GM21737 (cell line): ENCODE measurements at regions not wholly inside any gene's neighbourhood (a gene's known extent, or its start where the extent isn't known, plus 50 kb on each side); places are given as distances from the start of the nearest gene placed in this dataset.

Experiments
- ATAC-seq: cut with Tn5 transposase; IDR thresholded peaks from one replicate; pipeline ENCODE4 v1.9.1; 2021; ENCODE audit warnings: mild to moderate bottlenecking, moderate library complexity; ENCODE audit not compliant: unreplicated experiment

DNA sequence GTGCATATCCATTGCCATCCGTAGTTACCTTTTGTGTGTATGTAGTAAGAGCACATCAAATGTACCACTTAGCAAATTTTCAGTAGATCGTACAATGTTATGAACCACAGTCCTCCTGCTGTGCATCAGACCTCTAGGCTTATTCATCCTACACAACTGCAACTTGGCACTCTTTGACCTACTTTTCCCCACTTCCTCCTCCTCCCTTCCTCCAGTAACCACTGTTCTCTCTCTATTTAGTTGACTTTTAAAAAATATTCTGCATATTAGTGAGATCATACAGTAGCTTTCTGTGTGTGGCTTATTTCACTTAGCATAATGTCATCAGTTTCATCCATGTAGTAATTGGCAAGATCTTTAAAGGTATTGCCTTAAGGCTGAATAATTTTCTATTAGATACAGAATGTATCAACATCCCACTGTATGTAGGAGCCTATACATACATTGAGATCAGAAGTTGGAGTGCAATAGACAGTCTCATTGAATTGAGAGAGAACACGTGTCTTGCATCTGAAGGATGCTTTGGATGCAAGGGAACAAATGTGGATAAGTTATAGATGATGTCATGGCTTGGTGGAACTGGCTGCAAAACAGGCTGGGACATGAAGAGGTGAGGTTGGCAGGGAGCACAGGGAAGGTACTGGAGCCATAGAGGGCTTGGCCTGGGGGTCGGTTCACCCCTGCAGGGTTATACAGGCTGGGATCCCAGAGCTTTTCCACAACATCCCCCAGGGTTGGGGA, 83.0 kb upstream of the FAM180A start:
- no peak for ATAC-seq

DNA sequence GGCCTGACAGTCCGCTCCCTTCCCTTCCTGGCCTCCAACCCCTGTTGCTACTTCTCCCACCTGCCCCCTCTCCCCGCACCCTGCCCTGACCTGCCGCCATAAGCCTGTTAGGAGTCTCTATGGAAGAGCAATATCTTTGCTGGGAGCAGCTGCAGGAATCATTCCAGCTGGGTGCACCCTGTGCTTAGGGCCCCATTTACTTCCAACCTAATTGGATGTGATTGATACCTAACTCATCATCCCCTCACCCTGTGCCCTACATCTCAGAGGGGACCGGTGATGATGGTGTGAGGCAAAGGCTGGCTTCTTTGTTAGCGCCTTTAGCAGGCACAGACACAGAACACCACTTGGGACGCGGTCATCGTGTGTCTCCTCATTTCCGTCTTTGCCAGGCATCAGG, 80.0 kb upstream of the FAM180A start:
- ATAC-seq: no peak

DNA sequence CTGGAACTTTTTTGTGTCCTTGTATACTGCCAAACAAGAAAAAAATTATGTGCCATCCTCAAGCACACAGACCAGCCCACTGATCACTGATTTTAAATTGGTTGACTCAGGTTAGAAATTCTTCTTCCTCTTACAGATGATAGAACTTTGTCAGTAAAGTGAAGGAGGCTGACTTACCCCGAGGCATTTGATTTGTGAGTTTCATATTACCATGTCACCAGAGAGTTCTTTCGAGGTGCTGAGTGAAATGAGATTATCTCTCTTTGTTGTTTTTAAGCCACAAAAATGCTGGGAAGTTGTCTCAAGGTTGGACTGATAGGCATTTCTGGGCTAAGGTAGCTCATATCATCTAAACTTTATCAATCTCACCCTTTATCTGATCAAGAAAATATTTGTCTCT, 78.8 kb upstream of the FAM180A start:
- no peak for ATAC-seq

DNA sequence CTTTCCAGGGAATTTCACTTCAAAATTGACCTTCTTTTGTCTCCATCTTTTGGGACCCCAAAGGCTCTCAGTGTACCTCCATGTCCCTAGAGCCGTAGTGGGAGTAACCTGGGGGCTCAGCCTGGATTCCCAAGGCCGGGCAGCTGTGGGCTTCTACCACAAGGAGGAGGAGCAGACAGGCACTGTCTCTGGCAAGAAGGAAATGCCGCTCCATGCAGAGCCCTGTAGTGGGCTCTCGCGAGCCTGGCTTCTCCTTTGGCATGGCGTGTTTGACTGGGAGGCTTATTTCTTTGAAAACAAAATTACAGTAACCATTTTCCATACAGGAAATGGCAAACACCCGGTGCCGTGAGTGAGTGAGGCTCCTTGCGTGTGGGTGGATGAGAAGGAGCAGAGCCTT, 76.8 kb upstream of the FAM180A start:
- no peak for ATAC-seq

DNA sequence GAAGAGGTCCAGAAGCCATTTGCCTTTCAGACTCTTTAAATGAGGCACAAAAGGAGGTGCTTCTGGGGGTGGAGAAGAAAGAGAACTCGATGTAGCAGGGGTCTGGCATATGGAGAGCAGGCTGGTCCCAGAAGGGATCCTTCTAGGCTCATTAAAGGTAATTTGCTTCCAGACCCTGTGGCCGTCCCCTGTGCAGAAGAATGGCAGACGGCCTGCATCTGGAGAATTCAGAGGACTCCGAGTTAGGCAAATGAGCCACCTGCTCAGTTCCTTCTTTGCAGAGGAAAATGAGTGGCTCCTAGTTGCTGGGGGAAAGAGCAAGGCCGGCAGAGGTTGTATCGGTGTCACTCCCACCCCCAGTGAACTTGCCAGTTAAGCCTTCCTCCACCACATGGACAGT, 73.8 kb upstream of the FAM180A start:
- ATAC-seq: no peak

DNA sequence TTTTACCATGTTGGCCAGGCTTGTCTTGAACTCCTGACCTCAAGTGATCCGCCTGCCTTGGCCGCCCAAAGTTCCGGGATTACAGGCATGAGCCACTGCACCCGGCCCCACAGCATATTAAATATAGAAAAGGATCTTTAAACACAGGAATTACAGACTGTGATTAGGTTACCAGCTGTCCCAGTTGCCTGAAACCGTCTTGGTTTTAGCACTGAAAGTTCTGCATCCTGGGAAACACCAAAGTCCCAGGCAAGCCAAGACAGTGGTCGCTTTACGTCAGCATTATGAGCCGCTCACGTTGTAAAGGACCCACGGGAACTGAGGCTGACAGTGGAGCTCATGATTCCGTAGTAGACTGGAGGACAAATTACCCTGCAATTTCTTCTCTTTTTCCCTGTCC, 69.0 kb upstream of the FAM180A start:
- ATAC-seq: no peak

DNA sequence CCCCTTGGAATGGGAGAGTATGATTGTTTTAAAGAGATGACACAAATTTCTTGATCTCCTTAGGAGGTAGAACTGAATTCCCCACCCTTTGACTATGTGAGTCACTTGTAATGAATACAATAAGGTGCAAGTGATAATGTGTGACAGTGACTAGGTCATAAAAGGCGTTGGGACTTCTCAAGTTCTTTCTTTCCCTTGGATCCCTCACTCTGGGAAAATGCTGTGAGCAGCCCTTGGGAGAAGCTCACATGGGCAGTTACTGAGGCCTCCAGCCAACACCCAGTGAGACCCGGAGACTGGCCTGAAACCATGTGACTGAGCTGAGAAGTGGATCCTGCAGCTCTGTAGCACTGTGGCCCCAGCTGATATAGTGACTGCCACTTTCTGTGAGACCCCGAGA, 66.4 kb upstream of the FAM180A start:
- no peak for ATAC-seq

DNA sequence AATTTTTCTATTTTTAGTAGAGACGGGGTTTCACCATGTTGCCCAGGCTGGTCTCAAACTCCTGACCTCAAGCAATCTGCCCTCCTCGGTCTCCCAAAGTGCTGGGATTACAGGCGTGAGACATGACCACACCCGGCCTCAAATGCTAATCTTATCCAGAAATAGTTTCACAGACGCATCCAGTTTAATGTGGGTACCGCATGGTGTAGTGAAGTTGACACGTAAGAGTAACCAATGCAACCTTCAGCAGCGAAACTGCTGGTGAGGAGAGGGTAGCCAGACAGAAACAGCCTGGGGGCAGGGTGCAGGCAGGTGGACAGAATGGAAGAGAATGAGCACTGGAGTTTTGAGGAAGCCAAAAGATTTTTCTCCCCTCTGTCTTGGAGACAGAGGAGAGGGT, 63.5 kb upstream of the FAM180A start:
- ATAC-seq: no peak

DNA sequence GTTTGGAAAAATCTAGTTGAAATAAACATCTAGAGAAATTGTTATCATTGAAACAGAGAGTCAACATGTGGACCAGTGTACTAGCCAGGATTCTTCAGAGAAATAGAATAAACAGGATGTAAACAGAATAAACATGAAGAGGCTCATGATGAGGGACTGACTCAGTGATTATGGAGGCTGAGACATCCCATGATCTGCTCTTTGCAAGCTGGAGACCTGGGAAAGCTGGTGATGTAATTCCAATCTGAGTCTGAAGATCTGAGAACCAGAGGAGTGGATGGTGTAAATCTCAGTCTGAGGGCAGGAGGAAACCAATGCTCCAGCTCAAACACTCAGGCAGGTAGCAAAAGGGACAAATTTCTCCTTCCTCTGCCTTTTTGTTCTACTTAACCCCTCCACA, 62.9 kb upstream of the FAM180A start:
- ATAC-seq: no peak

DNA sequence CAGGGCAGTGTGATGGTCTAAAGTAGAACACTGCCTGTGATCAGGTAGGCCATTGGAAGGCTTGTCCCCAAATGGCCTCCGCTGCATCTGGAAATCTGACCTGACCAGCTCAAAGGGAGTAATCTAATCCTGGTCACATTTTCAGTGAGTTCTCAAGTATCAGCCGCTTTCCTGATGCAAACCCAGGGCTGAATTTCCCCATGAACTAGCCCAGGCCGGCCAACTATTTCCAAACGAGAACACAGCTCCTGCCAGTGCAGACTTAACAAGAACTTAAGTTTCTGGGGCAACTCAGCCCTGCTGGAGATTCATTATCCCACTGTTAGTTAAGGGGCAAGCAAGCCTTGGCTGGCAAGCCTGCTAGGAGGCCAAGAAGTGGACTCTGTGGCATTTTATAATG, 59.6 kb upstream of the FAM180A start:
- ATAC-seq: no peak

DNA sequence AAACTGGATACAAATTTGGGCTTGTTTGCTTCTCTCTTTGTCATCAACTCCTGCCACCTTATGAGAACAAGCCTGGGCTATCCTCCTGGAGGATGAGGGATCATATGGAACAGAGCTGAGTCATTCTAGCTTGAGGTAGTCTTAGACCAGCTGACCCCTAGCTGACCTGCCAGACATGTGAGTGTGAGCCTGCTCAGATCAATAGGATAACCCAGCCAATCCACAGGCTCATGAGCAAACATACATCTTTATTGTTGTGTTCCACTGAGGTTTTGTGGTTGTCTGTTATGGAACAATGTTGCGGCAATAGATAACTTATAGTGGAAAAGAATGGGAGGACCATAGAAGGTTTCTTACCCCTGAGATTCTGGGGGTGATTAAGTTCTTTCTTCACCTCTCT, 54.5 kb upstream of the FAM180A start:
- no peak for ATAC-seq

DNA sequence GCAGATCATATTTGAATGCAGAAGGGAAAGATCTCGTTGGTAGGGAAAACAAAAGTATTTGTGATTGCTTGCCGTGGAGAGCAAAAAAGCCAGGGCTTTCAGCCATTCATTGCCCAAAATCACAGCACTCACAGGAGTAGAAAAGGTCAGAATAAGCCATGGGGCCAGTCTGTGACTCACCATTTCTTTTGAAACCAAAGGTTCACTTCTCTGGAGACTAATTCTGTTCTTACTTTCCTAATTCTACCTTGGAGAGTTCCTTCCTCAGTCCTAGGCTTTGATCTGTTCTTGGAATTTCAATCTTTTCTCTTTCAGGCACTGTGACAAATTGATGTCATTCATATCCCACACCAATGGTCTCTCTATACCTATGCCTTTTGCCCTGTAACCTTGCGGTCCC, 54.1 kb upstream of the FAM180A start:
- no peak for ATAC-seq

DNA sequence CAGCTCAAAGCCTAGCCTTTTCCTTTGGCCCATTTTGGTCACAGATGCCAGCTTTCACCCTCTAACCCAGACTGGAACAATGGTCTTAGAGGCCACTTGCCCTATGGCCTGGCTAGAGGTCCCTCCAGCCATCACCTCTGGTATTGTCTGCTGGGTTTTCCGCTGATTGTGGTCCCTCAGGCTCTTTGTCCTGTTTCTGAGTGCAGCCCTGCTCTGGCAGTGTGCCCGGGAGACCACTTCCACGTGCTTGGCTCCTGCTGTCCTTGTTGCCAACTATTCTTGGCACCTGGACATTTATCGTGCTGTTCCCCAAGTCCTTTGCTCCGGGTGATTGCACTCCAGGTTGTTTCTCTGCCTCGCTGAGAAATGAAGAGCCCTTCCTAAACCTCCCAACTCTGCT, 53.3 kb upstream of the FAM180A start:
- no peak for ATAC-seq

DNA sequence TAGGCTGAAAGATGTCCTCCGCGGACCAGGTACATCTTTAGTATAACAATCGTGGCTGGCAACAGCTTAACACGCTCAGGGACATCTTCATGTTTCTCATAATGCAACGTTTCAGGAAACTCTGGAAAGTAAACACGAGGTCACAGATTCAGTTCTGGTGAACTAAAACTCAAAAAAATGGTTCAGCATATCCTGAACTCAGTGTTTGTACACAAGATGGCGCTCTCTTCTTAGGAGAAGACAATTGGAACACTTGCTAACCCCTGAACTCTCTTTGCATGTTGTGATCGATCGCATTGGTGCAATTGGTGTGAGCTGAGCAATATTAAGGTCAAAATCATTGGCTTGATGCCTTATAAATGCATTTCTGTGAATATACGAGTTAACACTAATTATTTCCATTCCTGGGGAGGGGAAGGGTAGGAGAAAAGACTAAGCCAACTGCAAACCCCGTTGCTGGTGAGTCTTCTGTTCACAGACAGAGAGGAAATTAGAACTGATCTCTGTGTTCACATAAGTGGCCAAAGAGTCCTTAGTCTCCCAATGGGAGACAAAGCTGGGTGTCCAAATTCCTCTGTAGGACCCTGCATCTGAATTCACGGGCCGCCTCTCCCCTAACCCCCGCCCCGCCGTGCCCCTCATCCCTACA, 52.6 kb upstream of the FAM180A start:
- no peak for ATAC-seq

DNA sequence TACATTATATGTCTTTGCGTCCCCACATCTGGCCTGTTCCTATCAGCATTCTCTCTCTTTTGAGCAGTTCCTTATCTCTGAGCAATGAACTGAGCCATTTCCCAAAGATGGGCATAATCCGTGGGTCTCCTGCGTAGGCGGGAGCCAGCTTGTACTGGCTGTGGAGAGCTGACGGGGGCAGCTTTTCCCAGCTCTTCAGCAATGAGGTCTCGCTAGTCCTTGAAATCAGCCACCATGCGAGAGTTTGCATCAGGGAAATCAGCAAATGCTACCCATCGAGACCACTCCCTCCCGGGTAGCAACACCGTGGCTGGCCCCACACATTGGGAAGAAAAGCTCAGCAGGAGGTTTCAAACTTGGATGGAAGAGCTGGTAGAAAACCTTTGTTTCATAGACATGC, 51.9 kb upstream of the FAM180A start:
- no peak for ATAC-seq

DNA sequence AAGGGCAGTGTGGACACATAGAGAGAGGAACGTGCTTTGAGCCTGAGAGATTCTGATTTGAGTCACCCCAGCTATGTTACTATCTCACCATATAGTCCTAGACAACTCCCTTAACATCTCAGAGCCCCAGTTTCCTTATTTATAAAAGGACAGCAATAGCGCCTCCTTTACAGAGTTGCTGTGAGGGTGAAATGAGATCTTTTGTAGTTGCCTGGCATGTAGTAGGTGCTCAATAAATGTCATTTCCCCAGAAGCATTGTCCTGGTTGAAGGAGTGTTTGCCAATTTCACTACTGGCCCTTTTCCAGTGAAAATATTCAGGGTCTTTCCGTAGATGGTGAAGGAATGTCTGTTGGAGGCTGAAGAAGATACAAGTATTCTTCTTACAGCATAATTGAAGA, 51.3 kb upstream of the FAM180A start:
- no peak for ATAC-seq
